Parathyroid adenoma (tissue), 2 donors: ENCODE measurements at regions not wholly inside any gene's neighbourhood (a gene's known extent, or its start where the extent isn't known, plus 50 kb on each side); places are given as distances from the start of the nearest gene placed in this dataset.

ENCODE experiments used
- H2AFZ ChIP-seq: fragments of 300-600 bp; sonication (generic); one replicate; pipeline ENCODE4 v1.7.0; 2017; ENCODE audit warnings: antibody characterized with exemption, mild to moderate bottlenecking
- H3K27ac ChIP-seq: fragments of 300-600 bp; sonication (generic); one replicate; pipeline ENCODE4 v1.7.0; 2017
- H3K27me3 ChIP-seq: fragments of 300-600 bp; sonication (generic); one replicate; pipeline ENCODE4 v1.7.0; 2017; ENCODE audit warnings: low read length; ENCODE audit not compliant: control insufficient read depth, insufficient read depth
- H3K36me3 ChIP-seq: fragments of 300-600 bp; sonication (generic); one replicate; pipeline ENCODE4 v1.7.0; 2017; ENCODE audit warnings: low read length; ENCODE audit not compliant: control insufficient read depth, insufficient read depth
- H3K4me1 ChIP-seq: fragments of 300-600 bp; sonication (generic); one replicate; pipeline ENCODE4 v1.7.0; 2017; ENCODE audit warnings: control low read depth
- H3K4me2 ChIP-seq: fragments of 300-600 bp; sonication (generic); one replicate; pipeline ENCODE4 v1.7.0; 2017; ENCODE audit warnings: low read length
- H3K4me3 ChIP-seq: fragments of 300-600 bp; sonication (generic); one replicate; pipeline ENCODE4 v1.7.0; 2017; ENCODE audit warnings: low read depth, low read length
- H3K79me2 ChIP-seq: fragments of 300-600 bp; sonication (generic); one replicate; pipeline ENCODE4 v1.7.0; 2017; ENCODE audit warnings: control low read depth
- H3K9ac ChIP-seq: fragments of 300-600 bp; sonication (generic); one replicate; pipeline ENCODE4 v1.7.0; 2017; ENCODE audit warnings: mild to moderate bottlenecking
- H3K9me3 ChIP-seq: fragments of 300-600 bp; sonication (generic); one replicate; pipeline ENCODE4 v1.7.0; 2017; ENCODE audit warnings: low read length; ENCODE audit not compliant: control insufficient read depth
- TF ChIP-seq, protein P1 (sequence below): fragments of 300-600 bp; sonication (generic); IDR thresholded peaks from one replicate; pipeline ENCODE4 v1.7.0; 2017; ENCODE audit warnings: antibody characterized with exemption, mild to moderate bottlenecking
- donor health status: primary hyperparathyroidism.

- Histone ChIP-seq H3K27me3 (no peaks in the 10 kb centered on the region), H3K79me2 (no peaks in the 10 kb centered on the region), H3K9ac (no peak overlapping the region), H3K36me3 (no peaks in the 10 kb centered on the region), H3K4me3 (no peak overlapping the region), H3K4me2 (no peak overlapping the region), H3K9me3 (no peaks in the 10 kb centered on the region), H2AFZ (no peak overlapping the region), H3K4me1 (no peaks in the 10 kb centered on the region), H3K27ac (no peak overlapping the region)
- TF ChIP-seq, protein P1, sequence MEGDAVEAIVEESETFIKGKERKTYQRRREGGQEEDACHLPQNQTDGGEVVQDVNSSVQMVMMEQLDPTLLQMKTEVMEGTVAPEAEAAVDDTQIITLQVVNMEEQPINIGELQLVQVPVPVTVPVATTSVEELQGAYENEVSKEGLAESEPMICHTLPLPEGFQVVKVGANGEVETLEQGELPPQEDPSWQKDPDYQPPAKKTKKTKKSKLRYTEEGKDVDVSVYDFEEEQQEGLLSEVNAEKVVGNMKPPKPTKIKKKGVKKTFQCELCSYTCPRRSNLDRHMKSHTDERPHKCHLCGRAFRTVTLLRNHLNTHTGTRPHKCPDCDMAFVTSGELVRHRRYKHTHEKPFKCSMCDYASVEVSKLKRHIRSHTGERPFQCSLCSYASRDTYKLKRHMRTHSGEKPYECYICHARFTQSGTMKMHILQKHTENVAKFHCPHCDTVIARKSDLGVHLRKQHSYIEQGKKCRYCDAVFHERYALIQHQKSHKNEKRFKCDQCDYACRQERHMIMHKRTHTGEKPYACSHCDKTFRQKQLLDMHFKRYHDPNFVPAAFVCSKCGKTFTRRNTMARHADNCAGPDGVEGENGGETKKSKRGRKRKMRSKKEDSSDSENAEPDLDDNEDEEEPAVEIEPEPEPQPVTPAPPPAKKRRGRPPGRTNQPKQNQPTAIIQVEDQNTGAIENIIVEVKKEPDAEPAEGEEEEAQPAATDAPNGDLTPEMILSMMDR: no peak
Measured at GRCh38 chr5:167243463-167243862, 1048.0 kb upstream of the WWC1 start.

GRCh38 chr5:167244583-167244982, 1046.9 kb upstream of the WWC1 start:
- Histone ChIP-seq H2AFZ (no peak overlapping the region), H3K36me3 (no peaks in the 10 kb centered on the region), H3K9ac (no peak overlapping the region), H3K79me2 (no peaks in the 10 kb centered on the region), H3K4me2 (no peak overlapping the region), H3K27ac (no peak overlapping the region), H3K4me3 (no peak overlapping the region), H3K4me1 (no peaks in the 10 kb centered on the region), H3K27me3 (no peaks in the 10 kb centered on the region), H3K9me3 (no peaks in the 10 kb centered on the region)
- TF ChIP-seq, protein P1: no peak

DNA sequence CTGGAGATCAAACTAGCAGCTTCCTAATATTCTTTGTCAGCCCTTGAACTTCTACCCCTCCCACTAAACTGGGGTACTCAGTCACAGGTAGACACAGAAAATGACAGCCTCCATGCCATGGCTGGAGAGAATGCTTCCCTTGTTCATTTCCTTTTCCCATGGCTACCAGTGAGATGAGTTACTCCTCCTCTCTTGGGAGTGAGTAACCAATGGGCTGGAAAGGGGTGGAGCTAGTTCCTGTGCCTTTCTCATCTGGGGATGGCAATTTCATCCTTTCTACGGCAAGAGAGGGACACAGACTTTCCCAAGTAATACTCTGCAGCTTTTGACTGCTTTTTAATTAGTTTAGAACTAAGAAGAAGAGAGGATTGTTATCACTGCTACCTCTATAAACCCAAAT, 1045.6 kb upstream of the WWC1 start:
- no peaks in the 10 kb centered on the region for H3K79me2 ChIP-seq

GRCh38 chr5:167247816-167248215, 1043.6 kb upstream of the WWC1 start:
- Histone ChIP-seq H3K4me3 (no peak overlapping the region), H3K9me3 (no peaks in the 10 kb centered on the region), H3K4me2 (no peak overlapping the region), H3K4me1 (no peaks in the 10 kb centered on the region), H3K27ac (no peak overlapping the region), H3K36me3 (no peaks in the 10 kb centered on the region), H3K79me2 (no peaks in the 10 kb centered on the region), H3K9ac (no peak overlapping the region), H3K27me3 (no peaks in the 10 kb centered on the region), H2AFZ (no peak overlapping the region)
- TF ChIP-seq, protein P1: no peak

More for the DNA sequence above, 1045.6 kb upstream of the WWC1 start:
- H3K27ac ChIP-seq: no peak overlapping the region
- H3K27me3 ChIP-seq: no peaks in the 10 kb centered on the region
- TF ChIP-seq, protein P1: no peak
- no peak overlapping the region for H3K9ac ChIP-seq
- no peak overlapping the region for H3K4me3 ChIP-seq
- no peak overlapping the region for H2AFZ ChIP-seq
- no peaks in the 10 kb centered on the region for H3K36me3 ChIP-seq
- H3K4me1 ChIP-seq: no peaks in the 10 kb centered on the region
- no peak overlapping the region for H3K4me2 ChIP-seq
- H3K9me3 ChIP-seq: no peaks in the 10 kb centered on the region

GRCh38 chr5:167248257-167248656, 1043.2 kb upstream of the WWC1 start:
- Histone ChIP-seq H2AFZ (no peak overlapping the region), H3K36me3 (no peaks in the 10 kb centered on the region), H3K4me2 (no peak overlapping the region), H3K9ac (no peak overlapping the region), H3K4me1 (no peaks in the 10 kb centered on the region), H3K79me2 (no peaks in the 10 kb centered on the region), H3K4me3 (no peak overlapping the region), H3K9me3 (no peaks in the 10 kb centered on the region), H3K27me3 (no peaks in the 10 kb centered on the region), H3K27ac (no peak overlapping the region)
- TF ChIP-seq, protein P1: no peak
